ENCODE measurements at regions not wholly inside any gene's neighbourhood (a gene's known extent, or its start where the extent isn't known, plus 50 kb on each side); places are given as distances from the start of the nearest gene placed in this dataset.

GRCh38 chr5:158406884-158407823 is 548.2 kb upstream of the CLINT1 start:
- no peak for DNase-seq (ENCODE audit: low read depth)

GRCh38 chr5:158398360-158399201 is 539.6 kb upstream of the CLINT1 start:
- DNase-seq (ENCODE audit: low read depth) = no peak

GRCh38 chr5:158397278-158397677 is 538.3 kb upstream of the CLINT1 start:
- no peak for DNase-seq (ENCODE audit: low read depth)

- DNase-seq (ENCODE audit: low read depth) = no peak
Measured at GRCh38 chr5:158394102-158394501, 535.2 kb upstream of the CLINT1 start.

- no peak for DNase-seq (ENCODE audit: low read depth)
Measured at GRCh38 chr5:158393457-158393856, 534.5 kb upstream of the CLINT1 start.

GRCh38 chr5:158392753-158393152 is 533.8 kb upstream of the CLINT1 start:
- no peak for DNase-seq (ENCODE audit: low read depth)

GRCh38 chr5:158390577-158390976 is 531.6 kb upstream of the CLINT1 start:
- DNase-seq (ENCODE audit: low read depth) = no peak

- no peak for DNase-seq (ENCODE audit: low read depth)
Measured at GRCh38 chr5:158389786-158390185, 530.8 kb upstream of the CLINT1 start.

GRCh38 chr5:158388021-158388420 is 529.1 kb upstream of the CLINT1 start:
- DNase-seq (ENCODE audit: low read depth) = no peak

GRCh38 chr5:158387499-158387898 is 528.6 kb upstream of the CLINT1 start:
- no peak for DNase-seq (ENCODE audit: low read depth)

GRCh38 chr5:158385982-158386381 is 527.0 kb upstream of the CLINT1 start:
- DNase-seq (ENCODE audit: low read depth) = no peak

GRCh38 chr5:158384535-158385481 is 525.9 kb upstream of the CLINT1 start:
- no peak for DNase-seq (ENCODE audit: low read depth)

- DNase-seq (ENCODE audit: low read depth) = no peak
Measured at GRCh38 chr5:158383486-158383885, 524.5 kb upstream of the CLINT1 start.

GRCh38 chr5:158382473-158382872 is 523.5 kb upstream of the CLINT1 start:
- peak; percentile 22 for DNase-seq (ENCODE audit: low read depth)

- DNase-seq (ENCODE audit: low read depth) = no peak
Measured at GRCh38 chr5:158381614-158382160, 522.7 kb upstream of the CLINT1 start.

GRCh38 chr5:158380661-158381060 is 521.7 kb upstream of the CLINT1 start:
- no peak for DNase-seq (ENCODE audit: low read depth)

GRCh38 chr5:158378931-158379330 is 520.0 kb upstream of the CLINT1 start:
- DNase-seq (ENCODE audit: low read depth) = no peak

- DNase-seq (ENCODE audit: low read depth) = no peak
Measured at GRCh38 chr5:158376679-158377078, 517.7 kb upstream of the CLINT1 start.

GRCh38 chr5:158375531-158375930 is 516.6 kb upstream of the CLINT1 start:
- DNase-seq (ENCODE audit: low read depth) = no peak

- no peak for DNase-seq (ENCODE audit: low read depth)
Measured at GRCh38 chr5:158373608-158374395, 514.9 kb upstream of the CLINT1 start.

GRCh38 chr5:158369241-158369640 is 510.3 kb upstream of the CLINT1 start:
- no peak for DNase-seq (ENCODE audit: low read depth)

All from stimulated activated CD8-positive, alpha-beta memory T cell treated with anti-CD3 and anti-CD28 coated beads, Interleukin-4, amount 100 ng/mL, for 24 hours (primary cell).